ENCODE measurements at regions not wholly inside any gene's neighbourhood (a gene's known extent, or its start where the extent isn't known, plus 50 kb on each side); places are given as distances from the start of the nearest gene placed in this dataset.

- no peak for TF ChIP-seq CTCF (IDR thresholded peaks at IDR 0.05)
- TF ChIP-seq POLR2A (IDR thresholded peaks at IDR 0.05), result no peak
Measured at GRCh38 chr4:38489924-38490639, 173.9 kb upstream of the KLF3 start.

All from breast epithelium (tissue), 3 donors.